B cell (primary cell): ENCODE measurements at regions not wholly inside any gene's neighbourhood (a gene's known extent, or its start where the extent isn't known, plus 50 kb on each side); places are given as distances from the start of the nearest gene placed in this dataset.

Experiments
- EZH2 ChIP-seq: IDR thresholded peaks from 2 replicates; pipeline ENCODE4 v1.6.1; 2012; ENCODE audit warnings: borderline replicate concordance, low read depth, mild to moderate bottlenecking, moderate library complexity, low read length; ENCODE audit not compliant: insufficient read depth, poor library complexity, severe bottlenecking
- TF ChIP-seq, protein P1 (sequence below): fragments of 200-600 bp; IDR thresholded peaks from one replicate; pipeline ENCODE4 v1.8.0; 2022; ENCODE audit warnings: antibody characterized with exemption, mild to moderate bottlenecking

DNA sequence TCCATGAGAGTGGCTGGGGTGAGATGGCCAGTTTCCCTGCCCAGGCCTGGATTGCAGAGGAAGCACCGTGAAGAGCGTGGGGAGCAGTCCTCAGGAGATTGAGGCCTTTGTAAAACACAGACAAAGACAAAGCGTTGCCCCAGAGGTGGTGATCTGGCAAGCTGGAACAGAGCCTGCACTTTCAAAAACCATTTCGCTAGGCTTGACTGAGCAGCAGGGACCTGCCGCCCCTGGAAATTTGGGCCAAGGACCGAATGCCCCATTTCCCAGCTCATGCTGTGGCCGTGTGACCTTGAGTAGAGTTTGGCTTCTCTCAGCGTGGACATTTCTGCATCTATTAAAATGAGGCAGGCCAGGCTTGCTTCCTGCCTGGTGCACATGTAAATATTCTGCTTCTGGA lies 381.4 kb downstream of the BCOR start:
- TF ChIP-seq, protein P1, sequence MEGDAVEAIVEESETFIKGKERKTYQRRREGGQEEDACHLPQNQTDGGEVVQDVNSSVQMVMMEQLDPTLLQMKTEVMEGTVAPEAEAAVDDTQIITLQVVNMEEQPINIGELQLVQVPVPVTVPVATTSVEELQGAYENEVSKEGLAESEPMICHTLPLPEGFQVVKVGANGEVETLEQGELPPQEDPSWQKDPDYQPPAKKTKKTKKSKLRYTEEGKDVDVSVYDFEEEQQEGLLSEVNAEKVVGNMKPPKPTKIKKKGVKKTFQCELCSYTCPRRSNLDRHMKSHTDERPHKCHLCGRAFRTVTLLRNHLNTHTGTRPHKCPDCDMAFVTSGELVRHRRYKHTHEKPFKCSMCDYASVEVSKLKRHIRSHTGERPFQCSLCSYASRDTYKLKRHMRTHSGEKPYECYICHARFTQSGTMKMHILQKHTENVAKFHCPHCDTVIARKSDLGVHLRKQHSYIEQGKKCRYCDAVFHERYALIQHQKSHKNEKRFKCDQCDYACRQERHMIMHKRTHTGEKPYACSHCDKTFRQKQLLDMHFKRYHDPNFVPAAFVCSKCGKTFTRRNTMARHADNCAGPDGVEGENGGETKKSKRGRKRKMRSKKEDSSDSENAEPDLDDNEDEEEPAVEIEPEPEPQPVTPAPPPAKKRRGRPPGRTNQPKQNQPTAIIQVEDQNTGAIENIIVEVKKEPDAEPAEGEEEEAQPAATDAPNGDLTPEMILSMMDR: no peak
- TF ChIP-seq EZH2: no peak
